ENCODE measurements at regions not wholly inside any gene's neighbourhood (a gene's known extent, or its start where the extent isn't known, plus 50 kb on each side); places are given as distances from the start of the nearest gene placed in this dataset.

- TF ChIP-seq CTCF (IDR thresholded peaks at IDR 0.05), result no peak
- no peak for TF ChIP-seq EZH2 (IDR thresholded peaks at IDR 0.05; ENCODE audit: borderline replicate concordance, insufficient read depth, low read depth, low read length, poor library complexity, severe bottlenecking)
These were observed 305.7 kb downstream of the BLID start for GRCh38 chr11:121810291-121810690.
